Upper lobe of right lung (tissue), 1 donor: ENCODE measurements at regions not wholly inside any gene's neighbourhood (a gene's known extent, or its start where the extent isn't known, plus 50 kb on each side); places are given as distances from the start of the nearest gene placed in this dataset.

Source experiments
- ATAC-seq: fragments of 200-7000 bp; cut with Tn5 transposase; one replicate; pipeline ENCODE4 v1.9.1; 2020; ENCODE audit warnings: mild to moderate bottlenecking, moderate library complexity
- DNase-seq: peaks from one replicate; pipeline ENCODE4 v3.0.0-alpha.2; 2020
- H3K27ac ChIP-seq: fragments of 200-600 bp; one replicate; pipeline ENCODE4 v1.8.0; 2022
- H3K27me3 ChIP-seq: fragments of 200-600 bp; one replicate; pipeline ENCODE4 v1.8.0; 2022; ENCODE audit warnings: mild to moderate bottlenecking
- H3K36me3 ChIP-seq: fragments of 200-600 bp; one replicate; pipeline ENCODE4 v1.8.0; 2022
- H3K4me1 ChIP-seq: fragments of 200-600 bp; one replicate; pipeline ENCODE4 v1.8.0; 2022
- H3K4me3 ChIP-seq: fragments of 200-600 bp; one replicate; pipeline ENCODE4 v1.8.0; 2022; ENCODE audit warnings: mild to moderate bottlenecking
- H3K9me3 ChIP-seq: fragments of 200-600 bp; one replicate; pipeline ENCODE4 v1.8.0; 2022
- CTCF ChIP-seq: fragments of 200-600 bp; IDR thresholded peaks from one replicate; pipeline ENCODE4 v1.8.0; 2022; ENCODE audit warnings: antibody characterized with exemption
- intact Hi-C: fragments of 100-400 bp; cut with DNase I; formaldehyde crosslinking; loops from one replicate; pipeline ENCODE4 v1.11.0; 2022
- donor health status: DM: no; HTN: yes; CAD: no; lungs with severe emphysema.

DNA sequence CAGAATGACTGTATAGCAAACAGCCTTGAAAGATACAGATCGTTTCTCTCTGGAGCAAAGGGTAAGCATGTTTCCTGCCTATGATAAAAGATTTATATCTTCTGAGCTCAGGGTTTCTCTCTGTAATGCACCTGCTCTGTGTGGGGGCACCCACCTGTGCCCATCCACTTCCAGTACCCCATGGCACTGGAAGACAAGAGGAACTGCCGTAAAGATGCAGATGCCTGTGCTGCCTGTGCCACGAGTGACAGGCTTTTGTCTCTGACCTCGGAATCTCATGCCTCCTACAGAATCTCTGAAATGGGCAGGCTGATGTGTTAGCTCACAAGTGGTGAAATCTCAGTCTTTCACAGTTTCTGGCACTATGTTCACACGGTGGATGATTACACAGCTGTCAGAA lies 50.3 kb upstream of the ATP11A start:
- no peak for TF ChIP-seq CTCF
- Histone ChIP-seq H3K36me3 (no peaks in the 10 kb centered on the region), H3K27me3 (peaks cover 8% of the 10 kb centered on the region), H3K9me3 (no peaks in the 10 kb centered on the region), H3K27ac (no peak overlapping the region), H3K4me1 (peaks cover 11% of the 10 kb centered on the region), H3K4me3 (no peak overlapping the region)
- no peak for ATAC-seq
- no peak for DNase-seq
- intact Hi-C loops = no loop called here

GRCh38 chr13:112638919-112639318 lies 50.9 kb upstream of the ATP11A start:
- peak; percentile 46 for DNase-seq
- intact Hi-C loops = no loop called here

DNA sequence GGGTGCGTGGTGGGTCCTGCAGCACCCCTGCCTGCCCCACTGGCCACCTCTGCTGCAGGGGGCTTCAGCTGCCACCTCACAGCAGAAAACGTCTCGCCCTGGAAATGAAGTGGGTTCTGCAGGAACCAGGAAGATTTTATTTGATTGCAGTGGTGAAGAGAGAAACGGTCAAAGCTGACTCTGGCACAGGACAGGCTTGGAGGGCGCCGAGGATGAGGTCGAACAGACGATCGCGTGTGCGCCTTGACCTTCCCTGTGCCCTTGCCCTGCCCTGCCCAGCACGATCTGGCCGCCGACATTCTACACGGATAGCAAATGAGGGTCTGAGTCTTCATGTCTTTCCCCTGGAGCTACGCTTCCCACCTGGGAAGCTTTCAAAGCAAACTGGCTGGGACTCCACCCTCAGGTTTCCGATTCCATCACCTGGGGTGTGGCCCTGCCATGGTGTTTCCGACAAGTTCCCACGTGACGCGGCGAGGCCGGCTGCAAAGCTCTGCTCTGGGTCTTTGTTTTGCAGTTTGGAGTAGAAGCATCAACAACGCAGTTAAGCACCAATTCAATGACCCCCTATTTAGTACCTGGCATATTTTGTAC lies 50.3 kb upstream of the TUBGCP3 start:
- peaks cover 8% of the 10 kb centered on the region for H3K27me3 ChIP-seq
- H3K4me1 ChIP-seq = peaks cover 11% of the 10 kb centered on the region
- no peak for ATAC-seq
- no peak overlapping the region for H3K4me3 ChIP-seq
- no peak for TF ChIP-seq CTCF
- no peaks in the 10 kb centered on the region for H3K36me3 ChIP-seq
- H3K9me3 ChIP-seq = no peaks in the 10 kb centered on the region
- H3K27ac ChIP-seq = no peak overlapping the region
- peak; percentile 57 for DNase-seq
- intact Hi-C loops = no loop called here

More at GRCh38 chr13:112638919-112639318, 50.9 kb upstream of the ATP11A start:
- H3K4me3 ChIP-seq = no peak overlapping the region
- H3K27me3 ChIP-seq = peaks cover 8% of the 10 kb centered on the region
- TF ChIP-seq CTCF = no peak
- H3K4me1 ChIP-seq = peaks cover 11% of the 10 kb centered on the region
- ATAC-seq = no peak
- no peak overlapping the region for H3K27ac ChIP-seq
- no peaks in the 10 kb centered on the region for H3K9me3 ChIP-seq
- H3K36me3 ChIP-seq = no peaks in the 10 kb centered on the region
